ENCODE measurements at regions not wholly inside any gene's neighbourhood (a gene's known extent, or its start where the extent isn't known, plus 50 kb on each side); places are given as distances from the start of the nearest gene placed in this dataset.

DNA sequence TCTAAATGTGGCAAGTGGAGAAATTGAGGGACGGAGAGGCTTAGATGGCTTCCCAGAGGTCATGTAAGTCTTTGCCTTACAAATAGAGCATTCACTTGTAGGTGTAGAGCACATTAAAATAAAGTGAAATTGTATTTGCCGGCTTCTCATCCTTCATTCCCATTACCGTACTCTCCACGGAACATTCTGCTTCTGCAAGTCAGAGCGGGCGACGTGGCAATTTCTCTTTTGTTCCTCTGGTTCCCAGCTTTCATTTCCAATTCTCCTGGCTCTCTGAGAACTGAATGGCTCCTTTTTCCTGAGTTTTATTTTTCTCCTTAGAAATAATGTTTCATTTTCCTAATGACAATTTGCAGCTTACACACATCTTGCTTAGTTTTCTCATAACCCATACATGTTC, 51.3 kb upstream of the PFKP start:
- no peak for DNase-seq

DNA sequence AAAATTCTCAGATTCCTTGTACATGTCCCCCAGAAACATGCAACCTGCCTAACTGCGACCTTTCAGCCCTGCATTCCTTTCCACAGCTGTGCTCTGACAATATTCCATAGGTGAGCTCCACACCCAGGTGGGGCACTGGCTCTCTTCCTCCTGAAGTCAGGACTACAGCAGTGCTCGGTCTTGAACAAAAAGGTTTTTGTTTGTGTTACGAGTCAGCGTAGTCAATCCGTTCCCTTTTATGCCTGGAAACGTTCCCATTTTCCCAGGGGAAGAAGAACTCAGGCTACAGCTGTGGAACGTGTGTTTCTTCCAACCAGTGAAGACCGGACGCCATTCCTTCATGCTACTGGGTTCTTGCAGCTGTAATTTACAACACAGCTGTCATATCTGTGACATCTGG, 52.4 kb upstream of the PFKP start:
- DNase-seq: no peak

DNA sequence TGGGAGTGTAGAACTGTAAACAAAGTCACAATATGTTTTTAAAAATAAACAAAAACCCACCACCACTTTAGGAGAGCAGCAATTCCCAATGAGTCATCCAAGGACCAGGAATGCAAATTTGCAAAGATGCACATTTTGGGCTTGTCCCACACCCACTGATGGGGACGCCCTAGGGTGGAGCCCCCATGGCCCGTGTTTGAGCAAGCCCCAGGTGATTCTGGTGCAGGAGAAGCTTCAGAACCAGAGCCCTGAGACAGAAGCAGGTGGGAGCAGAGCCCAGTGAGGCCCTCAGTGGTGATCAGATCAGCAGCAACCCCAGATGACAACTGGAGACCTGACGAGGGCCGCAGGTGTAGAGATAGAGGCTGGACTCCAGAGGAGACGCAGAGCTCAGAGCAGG, 55.1 kb upstream of the PFKP start:
- no peak for DNase-seq

DNA sequence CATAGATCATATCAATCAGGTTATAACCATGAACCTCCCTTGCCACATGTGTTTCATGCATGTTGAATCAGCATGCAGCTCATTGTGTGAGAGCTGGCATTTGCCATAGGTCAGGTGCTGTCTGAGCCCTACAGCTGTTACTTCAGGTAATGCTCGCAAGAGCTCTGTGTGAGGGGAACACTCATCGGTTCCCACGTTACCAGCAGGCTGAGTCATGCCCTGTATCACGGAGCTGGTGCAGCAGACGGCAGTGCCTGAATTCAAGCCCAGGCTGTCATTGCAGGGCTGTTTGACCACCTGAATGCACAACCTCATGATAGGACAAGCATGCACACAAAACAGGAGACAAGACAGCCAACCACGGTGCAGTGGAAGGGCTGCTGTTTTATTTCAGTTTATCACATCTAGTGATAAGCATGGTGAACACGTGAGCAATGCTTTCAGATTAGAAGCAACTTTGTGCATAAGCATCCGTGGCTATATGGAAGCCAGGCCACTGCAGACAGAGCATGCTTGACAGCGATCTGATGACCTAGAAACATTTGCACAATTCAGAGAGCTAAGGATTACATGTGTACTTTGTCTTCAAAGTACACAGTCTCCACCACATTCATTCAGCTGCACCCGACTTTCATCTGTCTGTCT, 56.4 kb upstream of the PFKP start:
- no peak for DNase-seq

DNA sequence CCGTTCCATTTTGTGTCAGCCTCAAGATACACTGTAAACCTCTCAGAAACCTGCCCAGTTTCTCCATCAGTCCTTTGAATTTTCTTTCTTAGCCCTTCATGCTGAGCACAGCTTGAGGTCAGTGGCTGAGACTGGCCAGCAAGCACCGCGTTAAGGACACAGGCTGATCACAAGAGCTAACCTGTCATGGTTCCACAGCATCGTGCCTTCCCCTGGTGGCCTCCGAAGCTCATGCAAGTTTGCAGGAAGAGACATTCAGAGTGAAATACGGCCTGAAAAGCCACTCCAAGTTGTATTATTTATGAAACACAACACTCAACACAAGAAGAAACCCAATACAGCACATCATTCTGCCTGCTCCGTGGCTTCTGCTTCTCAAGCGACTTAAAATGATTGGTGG, 57.0 kb upstream of the PFKP start:
- DNase-seq: no peak

DNA sequence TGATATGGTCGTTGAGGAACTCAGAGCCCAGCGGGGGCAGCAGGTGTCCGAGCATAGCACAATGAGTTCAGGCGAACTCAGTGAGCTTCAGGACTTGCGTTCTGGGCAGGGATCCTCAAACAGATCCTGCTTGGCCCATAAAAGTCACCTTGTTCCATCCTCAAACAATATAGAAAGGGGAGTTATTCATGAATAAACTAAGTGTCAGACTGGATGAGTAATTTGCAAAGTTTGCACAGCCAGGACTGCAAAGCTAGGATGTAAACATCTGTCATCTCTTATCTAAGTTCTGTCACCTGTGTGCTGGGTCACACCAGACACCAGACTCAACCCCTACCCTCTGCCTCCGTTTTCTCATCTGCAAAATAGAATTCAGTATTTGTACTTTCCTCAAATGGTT, 58.0 kb upstream of the PFKP start:
- no peak for DNase-seq

DNA sequence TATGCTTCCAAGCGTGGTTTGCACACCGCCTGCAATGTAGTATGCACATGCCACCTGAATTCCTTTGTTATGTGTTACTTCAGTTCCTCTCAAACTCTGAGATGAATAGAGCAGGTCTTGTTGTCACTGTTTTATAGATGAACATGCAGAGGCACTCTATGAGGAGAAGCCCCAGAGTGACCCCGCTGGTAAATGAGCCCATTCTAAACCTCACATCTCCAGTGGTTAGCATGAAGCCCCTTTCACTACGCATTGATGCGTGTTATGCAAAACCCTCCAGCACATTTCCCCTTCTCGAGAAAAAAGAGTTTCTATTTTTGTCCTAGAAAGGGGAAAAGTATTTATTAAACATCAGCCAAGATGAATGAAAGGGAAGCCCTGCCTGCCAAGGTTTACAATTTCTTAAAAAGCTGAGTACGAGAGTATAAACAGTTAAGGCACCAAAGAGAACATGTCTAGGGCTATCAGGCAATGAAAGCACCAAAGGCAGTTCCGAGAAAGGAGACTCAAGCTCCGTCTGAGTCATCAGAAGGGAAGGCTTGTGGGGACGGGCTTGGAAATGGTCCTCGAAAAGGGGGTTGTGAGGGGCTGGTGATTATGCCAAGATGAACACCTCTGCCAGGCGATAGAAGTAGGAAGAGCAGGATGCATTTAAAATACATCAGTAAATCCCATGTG, 58.7 kb upstream of the PFKP start:
- no peak for DNase-seq

DNA sequence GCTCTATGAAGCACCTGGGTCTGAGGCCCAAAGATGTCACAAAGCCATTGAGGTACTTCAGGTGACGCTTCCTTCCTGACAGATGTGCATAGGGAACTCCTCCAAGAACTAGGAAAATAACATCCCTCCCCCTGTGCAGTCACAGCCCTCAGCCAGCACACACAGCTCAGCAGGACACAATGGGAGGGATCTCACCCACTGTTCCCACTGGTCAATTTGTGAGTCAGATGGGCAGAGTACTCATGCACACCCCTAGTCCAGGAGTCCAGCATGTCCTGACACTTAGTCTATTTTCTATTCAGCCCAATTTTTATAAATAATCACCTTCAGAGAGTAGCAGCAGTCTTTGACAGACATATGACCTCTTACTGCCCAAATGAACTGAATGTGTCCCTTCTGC, 60.7 kb upstream of the PFKP start:
- no peak for DNase-seq

DNA sequence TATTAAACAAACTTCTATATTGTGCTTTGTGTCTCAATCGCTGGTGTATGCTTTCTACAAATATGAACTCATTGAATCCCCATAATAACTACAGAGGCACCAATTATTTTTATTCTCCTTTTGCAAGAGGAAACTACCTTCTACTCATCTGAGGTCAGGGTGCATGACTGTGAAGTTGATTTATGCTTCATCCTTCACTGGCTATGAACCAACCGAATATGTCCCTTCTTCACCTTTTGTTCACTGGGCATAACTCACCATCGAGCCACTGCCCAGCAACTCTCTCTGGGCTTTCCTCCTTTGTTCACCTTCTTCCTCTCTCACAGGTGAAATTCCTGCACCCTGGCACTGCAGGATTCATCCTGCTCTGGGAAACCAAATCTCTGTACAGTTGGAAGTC, 61.3 kb upstream of the PFKP start:
- no peak for DNase-seq

DNA sequence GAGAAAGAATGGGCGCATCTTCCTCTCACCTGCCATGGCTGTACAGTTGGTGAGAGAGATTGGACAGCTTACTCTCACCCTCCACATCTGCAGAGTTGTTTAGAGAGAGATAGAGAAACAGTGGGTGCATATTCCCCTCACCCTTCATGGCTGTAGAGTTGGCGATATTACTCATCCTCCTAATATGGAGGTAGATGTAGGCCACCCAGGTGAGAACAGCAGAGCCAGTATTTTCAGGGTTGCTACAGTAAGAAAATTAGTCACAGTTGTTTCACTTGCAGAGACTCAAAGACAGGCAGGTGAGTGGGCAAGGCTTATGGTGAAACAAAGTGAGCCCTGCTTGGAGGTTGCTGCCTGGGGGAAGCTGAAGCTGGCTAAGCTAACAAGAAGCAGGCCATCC, 65.0 kb upstream of the PFKP start:
- DNase-seq: no peak

DNA sequence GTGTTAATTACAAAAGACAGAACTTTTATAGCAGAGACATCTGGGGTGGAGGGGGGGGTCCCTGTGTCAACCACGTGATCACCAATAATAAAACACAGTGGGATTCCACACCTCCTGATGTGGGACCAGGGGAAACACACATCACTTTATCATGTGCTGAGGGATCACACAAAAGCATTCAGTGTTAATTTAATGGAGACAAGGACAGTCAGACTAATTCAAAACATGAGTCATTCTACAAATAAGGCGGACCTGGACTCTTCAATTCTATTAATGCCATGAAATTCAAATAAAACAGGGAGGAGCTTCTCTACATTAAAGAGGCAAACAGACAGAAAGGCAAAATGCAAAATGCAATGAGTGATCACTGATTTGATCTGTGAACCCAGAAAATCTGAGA, 67.3 kb upstream of the PFKP start:
- DNase-seq: no peak

DNA sequence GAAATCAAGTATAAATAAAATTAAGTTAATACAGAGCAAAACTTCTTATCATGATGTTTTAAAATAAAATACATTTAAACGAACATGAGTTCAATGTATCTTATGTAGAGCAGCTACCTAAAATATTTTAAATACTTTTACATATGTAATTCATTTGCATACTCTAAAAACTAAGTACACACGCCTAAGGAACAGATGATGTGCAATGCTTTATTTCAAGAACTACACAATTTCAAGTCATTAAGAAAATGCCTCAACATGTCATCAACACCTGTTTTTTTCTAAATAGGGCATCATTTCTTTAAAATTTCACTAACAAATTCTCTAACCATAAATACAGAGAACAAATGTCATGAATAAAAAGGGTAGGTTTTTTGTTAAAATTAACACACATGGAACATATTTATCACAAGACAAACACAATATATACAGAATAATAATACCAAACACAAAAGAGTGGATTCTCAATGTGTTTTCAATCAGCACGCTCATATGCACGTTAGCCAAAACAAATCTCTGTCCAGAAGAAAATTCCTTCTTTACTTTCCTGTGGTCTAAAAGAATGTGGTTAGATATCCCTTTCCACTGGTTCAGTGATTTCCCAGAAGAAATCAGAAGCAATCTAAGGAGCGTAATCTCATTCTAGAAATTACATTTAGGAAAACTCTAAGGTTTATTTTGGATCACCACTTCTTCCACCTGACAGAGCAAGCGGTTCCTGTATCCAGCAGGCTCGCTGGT, 73.0 kb upstream of the PFKP start:
- no peak for DNase-seq

DNA sequence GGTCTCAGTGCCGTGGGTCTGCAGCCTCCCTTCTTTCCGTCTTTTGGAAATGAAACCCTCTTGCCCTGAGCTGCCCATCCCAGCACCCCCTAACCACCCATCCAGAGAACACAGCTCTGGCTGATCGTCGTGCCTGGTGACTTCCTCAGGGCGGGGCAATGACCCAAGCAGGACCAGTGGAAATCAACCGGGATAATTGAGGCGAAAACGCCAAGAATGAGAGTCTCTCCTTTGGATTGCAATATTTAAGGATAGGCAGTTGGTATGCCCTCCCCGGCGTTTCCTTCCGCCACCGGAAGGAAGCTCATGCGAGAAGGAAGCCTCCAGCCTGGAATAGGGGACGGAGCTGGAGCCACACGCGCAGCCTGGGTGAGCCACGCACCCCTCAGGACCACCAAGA, 73.7 kb upstream of the PFKP start:
- no peak for DNase-seq

DNA sequence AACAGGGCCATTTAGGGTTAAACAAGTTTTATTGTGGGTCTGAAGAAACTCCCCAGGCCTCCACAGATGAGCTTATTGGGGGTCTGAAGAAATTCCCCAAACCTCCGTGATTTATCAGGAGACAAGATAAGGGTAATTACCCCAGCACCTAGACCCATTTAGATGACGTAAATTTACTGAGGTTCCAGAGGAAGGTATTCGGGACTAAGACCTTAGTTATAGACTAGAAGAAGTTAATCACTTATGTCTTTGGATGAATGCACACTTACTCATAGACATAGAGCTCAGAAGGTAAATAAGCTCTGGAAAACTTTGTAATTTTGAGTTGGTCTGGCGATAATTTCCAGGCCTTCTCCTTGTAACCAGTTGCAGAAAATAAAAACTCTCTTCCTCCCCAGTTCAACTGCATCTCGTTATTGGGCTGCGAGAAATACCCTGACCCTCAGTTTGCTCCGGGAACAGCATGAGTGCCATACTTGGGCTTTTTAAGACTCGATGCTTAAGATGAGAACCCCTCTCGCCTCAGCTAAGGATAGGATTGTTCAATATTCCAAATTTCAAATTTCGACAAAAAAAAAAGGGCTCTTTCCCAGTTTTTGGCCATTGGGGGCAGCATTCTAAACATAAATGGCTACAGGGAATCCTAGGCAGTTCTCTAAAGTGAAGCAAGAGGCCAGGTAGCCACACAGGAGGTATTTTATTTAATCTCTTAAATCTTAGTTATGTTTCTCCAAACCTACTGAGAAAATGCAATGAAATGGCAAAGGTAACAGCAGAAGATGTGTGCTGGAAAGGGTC, 74.7 kb upstream of the PFKP start:
- no peak for DNase-seq

DNA sequence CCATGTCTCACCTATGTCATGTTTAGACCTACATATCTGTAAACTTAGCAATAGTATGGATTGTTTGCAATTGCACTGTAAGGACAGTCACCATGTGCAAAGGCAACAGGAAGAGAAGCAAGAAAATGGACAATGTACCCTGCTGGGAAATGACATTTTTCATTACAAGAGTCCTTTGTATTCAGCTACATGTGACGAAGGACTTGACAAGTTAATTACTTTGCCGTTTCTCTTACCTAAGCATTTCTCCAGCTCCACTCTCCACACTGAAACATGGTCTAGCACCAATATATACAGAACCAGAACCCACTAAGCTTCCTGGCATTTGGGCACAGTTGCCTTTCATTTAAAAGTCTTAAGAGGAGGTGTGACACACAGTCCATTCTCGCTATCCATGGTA, 76.6 kb upstream of the PFKP start:
- no peak for DNase-seq

DNA sequence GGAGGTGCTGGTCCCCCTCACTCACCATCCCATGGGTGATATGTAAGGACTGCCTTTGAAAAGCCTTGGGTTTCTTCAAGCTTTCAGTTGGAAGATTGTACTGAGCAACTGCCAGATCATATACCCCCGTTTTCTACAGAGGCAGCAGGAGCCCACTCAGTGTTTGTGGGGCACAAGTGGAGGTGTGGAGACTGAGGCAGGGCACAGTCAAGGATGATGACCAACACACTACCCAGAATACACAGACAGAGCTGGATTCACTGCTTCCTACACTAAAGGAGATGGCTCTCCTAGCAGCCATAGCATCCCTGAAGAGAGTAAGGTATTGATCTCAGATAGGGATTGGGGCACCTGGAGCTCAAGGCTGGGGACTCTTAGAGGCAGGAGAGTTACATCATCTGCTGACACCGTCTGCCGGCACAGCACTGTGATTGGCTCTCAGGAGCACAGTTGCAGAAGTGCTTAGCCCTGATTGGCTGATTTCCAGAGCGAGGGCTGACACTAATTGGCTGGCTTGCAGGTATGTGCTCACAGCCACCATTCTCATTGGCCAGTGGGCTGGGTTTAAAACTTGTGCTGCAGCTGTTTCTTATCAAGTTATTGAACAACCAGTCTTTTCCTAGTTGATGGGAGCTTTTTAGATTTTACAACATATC, 77.9 kb upstream of the PFKP start:
- no peak for DNase-seq

DNA sequence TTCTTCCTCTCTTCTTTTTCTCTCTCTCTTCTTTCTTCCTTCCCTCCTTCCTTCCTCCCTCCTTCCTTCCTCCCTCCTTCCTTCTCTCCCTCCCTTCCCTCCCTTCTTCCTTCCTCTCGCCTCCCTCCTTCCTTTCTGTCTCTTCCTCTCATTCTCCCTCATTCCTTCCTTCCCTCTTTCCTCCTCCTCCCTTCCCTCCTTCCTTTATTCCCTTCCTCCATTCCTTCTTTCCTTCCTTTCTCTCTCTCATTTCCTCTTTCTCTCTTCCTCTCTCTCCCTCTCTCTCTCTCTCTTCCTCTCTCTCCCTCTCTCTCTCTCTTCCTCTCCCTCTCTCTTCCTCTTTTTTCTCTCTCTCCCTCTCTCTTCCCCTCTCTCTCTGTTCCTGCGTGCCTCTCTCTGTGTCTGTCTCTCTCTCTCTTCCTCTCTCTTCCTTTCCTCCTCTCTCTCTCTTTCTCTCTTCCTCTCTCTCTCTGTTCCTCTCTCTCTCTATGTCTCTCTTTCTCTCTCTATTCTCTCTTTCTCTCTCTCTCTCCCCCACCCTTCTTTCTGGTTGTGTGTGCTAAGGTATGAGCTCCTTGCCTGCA, 80.1 kb upstream of the PFKP start:
- no peak for DNase-seq

DNA sequence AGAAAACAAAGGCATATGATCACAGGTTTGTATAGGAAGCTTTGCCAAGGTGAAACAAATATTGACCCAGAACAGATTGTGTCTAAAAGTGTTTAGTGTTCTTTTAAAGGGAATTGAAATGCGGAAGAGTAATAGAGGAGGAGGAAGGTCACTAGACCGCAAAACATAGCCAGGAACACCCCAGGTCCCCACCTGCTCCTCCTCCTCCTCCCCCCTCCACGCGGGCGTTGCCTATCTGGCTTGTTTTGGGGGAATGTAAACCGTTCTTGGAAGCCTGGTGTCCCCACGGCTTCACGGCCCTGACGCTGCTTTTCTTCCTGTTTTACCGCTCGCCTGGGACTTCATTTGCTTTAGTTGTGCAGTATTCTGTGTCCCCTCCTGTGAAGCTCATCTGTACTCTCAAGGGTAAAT, 81.0 kb upstream of the PFKP start:
- DNase-seq: no peak

DNA sequence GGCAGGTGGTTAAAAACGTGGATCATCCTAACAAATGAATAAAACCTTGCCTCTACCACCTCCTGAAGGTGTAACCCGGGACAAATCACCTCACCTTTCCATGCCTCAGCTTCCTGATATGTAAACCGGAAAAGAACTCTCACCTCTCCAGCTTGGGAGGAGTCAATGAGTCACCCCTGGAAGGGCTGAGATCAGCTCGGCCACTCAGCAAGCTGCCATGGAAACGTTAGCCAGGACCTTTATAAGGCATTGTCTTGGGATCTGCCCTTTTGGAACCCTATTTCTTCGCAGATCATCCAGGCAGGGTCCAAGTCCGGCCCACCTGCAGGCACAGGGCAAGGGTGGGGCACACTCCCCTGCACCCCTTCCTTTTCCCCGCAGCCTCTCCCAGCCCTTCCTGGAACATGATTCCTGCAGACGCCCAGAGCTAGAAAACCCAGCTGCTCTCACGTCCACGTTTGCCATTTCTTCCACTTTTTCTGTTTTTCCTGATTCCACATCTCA, 81.6 kb upstream of the PFKP start:
- DNase-seq: no peak

DNA sequence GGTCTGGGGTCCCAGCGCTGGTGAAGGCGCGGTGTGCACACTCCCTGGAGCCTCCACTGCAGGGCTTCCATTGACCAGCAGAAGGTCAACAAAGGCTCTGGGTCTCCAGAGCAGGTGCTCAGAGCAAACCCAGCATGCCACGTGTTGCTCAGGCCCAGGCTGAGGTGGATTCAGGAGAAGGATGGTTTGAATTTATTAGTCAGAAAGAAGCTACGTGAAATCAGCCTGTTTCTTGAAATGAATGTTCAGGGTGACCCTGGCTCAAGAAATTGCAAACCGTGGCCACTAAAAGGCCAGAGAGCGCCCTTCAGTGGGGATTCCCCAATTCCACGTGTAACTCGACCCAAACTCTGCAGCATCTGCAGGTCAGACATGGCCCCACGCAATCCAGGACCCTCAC, 82.7 kb upstream of the PFKP start:
- DNase-seq: no peak

DNA sequence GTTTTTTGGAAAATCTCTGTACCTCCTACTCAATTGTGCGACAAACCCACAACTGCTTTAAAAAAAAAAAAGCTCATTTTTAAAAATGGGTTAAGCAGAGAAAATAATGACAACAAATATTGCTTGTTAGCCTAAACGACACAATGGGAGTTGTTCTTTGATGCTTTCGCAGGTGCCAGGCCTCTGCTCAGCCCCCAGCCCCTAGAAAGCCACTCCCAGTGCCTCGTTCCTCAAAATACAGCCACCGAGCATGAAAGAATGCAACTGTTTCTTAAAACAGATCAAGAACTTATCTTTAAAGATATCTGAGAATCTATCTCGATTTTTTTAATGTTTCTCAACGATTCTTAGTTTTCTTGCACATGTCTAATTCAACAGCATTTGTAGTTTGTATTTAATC, 85.2 kb upstream of the PFKP start:
- no peak for DNase-seq

DNA sequence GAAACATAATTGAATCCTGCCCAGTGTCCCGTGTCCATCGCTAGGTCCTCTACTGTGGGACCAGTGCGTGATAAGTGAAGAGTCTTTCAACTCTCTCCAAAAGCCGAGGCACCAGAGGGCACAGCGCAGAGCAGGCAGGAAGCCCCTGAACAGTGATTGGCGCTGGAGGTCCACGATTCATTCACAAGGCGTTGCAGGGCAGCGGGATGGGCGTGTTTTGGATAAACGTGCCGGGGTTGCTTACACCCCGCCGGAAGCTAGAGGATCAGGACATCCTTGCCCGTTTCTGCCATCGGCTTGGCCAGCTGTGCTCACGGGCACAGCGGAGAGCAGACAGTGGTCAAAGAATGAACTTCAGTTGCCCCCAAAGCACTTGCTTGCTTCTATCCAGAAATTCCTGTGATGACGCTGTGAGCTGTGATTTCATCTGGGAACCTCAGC, 86.0 kb upstream of the PFKP start:
- DNase-seq: no peak

Data from activated CD4-positive, CD25-positive, alpha-beta regulatory T cell (primary cell).